ENCODE measurements at regions not wholly inside any gene's neighbourhood (a gene's known extent, or its start where the extent isn't known, plus 50 kb on each side); places are given as distances from the start of the nearest gene placed in this dataset.

DNA sequence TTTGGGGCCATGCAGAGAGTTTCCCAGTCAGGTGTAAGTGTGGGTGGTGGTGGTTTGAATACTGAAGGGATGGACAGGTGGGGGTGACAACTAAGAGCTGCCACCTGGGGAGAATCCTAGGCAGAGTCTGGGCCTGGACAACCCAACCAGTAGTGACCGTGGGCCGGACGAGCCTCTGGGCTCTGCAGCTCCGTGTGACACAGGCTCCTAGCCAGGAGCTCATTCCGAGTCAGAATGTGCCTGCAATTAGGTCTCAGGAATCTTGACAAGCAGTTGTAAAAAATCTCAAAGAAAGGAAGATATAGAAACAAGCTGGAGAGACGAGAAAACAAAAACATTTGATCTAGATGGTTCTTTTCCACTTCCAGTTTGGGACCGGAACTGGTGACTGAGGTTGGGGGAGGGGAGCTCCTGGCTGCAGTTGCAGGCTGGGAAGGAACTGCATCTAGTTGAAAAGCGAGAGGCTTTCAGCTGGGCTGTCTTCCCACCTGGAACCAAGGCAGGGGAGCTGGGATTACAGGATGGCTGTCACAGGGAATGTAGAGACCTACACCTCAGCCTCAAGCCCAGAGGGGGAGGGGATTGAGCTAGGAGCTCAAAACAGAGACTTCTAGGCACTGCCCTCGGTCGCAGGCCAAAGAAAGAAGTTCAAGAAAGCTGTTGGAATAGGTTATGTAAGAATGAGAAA, 156.9 kb downstream of the PAX1 start:
- TF ChIP-seq, protein P1, sequence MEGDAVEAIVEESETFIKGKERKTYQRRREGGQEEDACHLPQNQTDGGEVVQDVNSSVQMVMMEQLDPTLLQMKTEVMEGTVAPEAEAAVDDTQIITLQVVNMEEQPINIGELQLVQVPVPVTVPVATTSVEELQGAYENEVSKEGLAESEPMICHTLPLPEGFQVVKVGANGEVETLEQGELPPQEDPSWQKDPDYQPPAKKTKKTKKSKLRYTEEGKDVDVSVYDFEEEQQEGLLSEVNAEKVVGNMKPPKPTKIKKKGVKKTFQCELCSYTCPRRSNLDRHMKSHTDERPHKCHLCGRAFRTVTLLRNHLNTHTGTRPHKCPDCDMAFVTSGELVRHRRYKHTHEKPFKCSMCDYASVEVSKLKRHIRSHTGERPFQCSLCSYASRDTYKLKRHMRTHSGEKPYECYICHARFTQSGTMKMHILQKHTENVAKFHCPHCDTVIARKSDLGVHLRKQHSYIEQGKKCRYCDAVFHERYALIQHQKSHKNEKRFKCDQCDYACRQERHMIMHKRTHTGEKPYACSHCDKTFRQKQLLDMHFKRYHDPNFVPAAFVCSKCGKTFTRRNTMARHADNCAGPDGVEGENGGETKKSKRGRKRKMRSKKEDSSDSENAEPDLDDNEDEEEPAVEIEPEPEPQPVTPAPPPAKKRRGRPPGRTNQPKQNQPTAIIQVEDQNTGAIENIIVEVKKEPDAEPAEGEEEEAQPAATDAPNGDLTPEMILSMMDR (IDR thresholded peaks at IDR 0.05) = no peak
- TF ChIP-seq POLR2A (IDR thresholded peaks at IDR 0.05) = no peak
- Histone ChIP-seq H3K4me1 (no peaks in the 10 kb centered on the region), H3K27ac (no peak overlapping the region), H3K9me3 (no peaks in the 10 kb centered on the region), H3K27me3 (no peaks in the 10 kb centered on the region), H3K36me3 (no peaks in the 10 kb centered on the region), H3K4me3 (replicated peaks in 1 of 3) (no peak overlapping the region)
- 47 to 57% methylated on average over 10 of the region's 10 CpGs for WGBS, 2 donors
- DNase-seq = no peak
- intact Hi-C loops (cut with DNase I) = no loop called here

DNA sequence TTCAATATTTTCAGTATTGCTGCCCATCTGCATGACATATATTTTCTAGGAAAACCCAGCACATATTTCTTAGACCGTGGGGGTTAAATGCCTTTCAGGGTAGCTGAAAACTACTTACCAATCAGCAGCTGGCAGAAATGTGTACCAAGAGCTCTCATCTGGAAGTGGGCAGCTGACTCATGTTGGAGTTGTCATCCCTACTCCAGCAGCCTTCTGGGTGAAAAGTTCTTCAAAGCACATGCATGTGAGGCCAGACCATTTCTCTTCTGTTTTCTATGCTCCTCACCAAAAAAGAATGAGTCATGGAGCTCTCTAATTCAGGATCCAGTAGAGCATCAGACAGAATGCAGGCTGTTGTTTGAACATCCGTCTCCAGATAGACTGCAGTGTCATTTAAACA, 135.5 kb downstream of the PAX1 start:
- H3K4me3 ChIP-seq (replicated peaks in 1 of 3) = no peak overlapping the region
- intact Hi-C loops (cut with DNase I) = no loop called here
- whole genome bisulfite sequencing, 2 donors = 62 to 78% methylated on average over 2 of the region's 2 CpGs

DNA sequence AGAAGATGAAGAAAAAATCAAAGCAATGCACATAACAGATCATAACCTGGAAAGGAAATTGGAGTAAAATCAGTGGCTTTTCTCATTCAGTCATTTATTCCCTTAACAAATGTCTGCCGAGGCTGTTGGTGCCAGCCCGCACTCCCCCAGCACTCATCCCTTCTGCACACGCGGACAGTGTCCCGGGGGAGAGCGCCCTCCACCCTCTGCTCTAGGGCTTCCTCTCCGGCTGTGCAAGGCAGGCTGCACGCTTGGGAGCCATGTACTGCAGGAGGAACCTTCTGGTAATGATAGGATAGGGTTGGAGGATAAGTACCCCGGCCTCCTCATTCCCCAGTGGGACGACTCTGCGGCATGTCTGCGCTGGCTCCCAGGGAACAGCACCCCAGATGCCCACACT, 134.5 kb downstream of the PAX1 start:
- intact Hi-C loops (cut with DNase I) = no loop called here
- DNase-seq = no peak
- no peak overlapping the region for H3K4me3 ChIP-seq (replicated peaks in 1 of 3)
- H3K4me1 ChIP-seq = no peaks in the 10 kb centered on the region
- no peak overlapping the region for H3K27ac ChIP-seq
- H3K9me3 ChIP-seq = no peaks in the 10 kb centered on the region
- 71 to 84% methylated on average over 12 of the region's 12 CpGs for WGBS, 2 donors
- TF ChIP-seq POLR2A (IDR thresholded peaks at IDR 0.05) = no peak
- TF ChIP-seq, protein P1 (IDR thresholded peaks at IDR 0.05) = no peak
- H3K36me3 ChIP-seq = no peaks in the 10 kb centered on the region
- H3K27me3 ChIP-seq = no peaks in the 10 kb centered on the region

More for the DNA sequence above, 135.5 kb downstream of the PAX1 start:
- Histone ChIP-seq H3K27ac (no peak overlapping the region), H3K9me3 (no peaks in the 10 kb centered on the region), H3K36me3 (no peaks in the 10 kb centered on the region), H3K4me1 (no peaks in the 10 kb centered on the region), H3K27me3 (no peaks in the 10 kb centered on the region)
- TF ChIP-seq POLR2A (IDR thresholded peaks at IDR 0.05) = no peak
- TF ChIP-seq, protein P1 (IDR thresholded peaks at IDR 0.05) = no peak
- DNase-seq = no peak

DNA sequence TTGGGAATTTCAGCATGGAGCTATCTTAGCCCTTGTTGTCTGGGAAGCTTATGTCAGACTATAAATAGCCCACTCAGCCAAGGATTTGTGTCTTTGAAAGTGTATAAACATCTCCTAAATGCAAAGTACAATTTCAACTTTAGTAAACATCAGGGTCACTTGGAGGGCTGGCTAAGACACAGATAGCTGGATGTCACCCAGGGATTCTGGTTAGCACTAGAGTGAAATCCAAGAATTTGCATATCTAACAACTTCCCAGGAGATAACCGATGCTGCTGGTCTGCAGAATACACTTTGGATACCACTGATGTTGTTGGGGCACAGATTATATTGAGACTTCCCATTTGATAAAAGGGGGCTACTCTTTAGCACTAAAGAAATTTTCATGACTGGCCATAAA, 130.9 kb downstream of the PAX1 start:
- WGBS, 2 donors = 39 to 41% methylated on average over 1 of the region's 1 CpG
- TF ChIP-seq POLR2A (IDR thresholded peaks at IDR 0.05) = no peak
- TF ChIP-seq, protein P1 (IDR thresholded peaks at IDR 0.05) = no peak
- no peaks in the 10 kb centered on the region for H3K36me3 ChIP-seq
- DNase-seq = no peak
- H3K27me3 ChIP-seq = no peaks in the 10 kb centered on the region
- intact Hi-C loops (cut with DNase I) = no loop called here
- no peak overlapping the region for H3K27ac ChIP-seq
- no peaks in the 10 kb centered on the region for H3K9me3 ChIP-seq
- H3K4me3 ChIP-seq (replicated peaks in 1 of 3) = no peak overlapping the region
- no peaks in the 10 kb centered on the region for H3K4me1 ChIP-seq

DNA sequence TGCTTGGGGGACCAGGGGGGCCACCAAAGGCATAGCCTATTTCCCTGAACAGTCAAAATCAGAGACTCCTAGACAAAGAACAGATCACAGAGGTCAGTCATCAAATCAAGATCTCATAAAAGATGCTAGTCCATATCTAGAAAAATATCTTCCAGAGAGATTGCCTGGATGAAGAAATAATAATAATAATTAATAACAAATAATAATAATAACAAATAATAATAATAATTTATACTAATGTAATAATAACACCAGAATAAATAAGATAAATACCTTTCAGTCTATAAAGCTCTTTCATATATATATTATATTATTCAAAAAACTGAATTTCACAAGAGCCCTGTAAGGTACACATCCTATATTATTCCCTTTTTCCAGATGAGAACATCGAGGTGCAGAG, 129.6 kb downstream of the PAX1 start:
- 83 to 89% methylated on average over 1 of the region's 1 CpG for WGBS, 2 donors
- H3K4me3 ChIP-seq (replicated peaks in 1 of 3) = no peak overlapping the region
- H3K27me3 ChIP-seq = no peaks in the 10 kb centered on the region
- intact Hi-C loops (cut with DNase I) = no loop called here
- no peak overlapping the region for H3K27ac ChIP-seq
- TF ChIP-seq, protein P1 (IDR thresholded peaks at IDR 0.05) = no peak
- no peak for TF ChIP-seq POLR2A (IDR thresholded peaks at IDR 0.05)
- no peaks in the 10 kb centered on the region for H3K36me3 ChIP-seq
- DNase-seq = no peak
- H3K4me1 ChIP-seq = no peaks in the 10 kb centered on the region
- no peaks in the 10 kb centered on the region for H3K9me3 ChIP-seq

Measured in thyroid gland (tissue), 4 donors.